AG09319 (cell line): ENCODE measurements at regions not wholly inside any gene's neighbourhood (a gene's known extent, or its start where the extent isn't known, plus 50 kb on each side); places are given as distances from the start of the nearest gene placed in this dataset.

ENCODE experiments used
- DNase-seq: peaks from one replicate; pipeline ENCODE4 v3.0.0-alpha.2; 2010; ENCODE audit warnings: low read depth; ENCODE audit errors: extremely low read depth
- TF ChIP-seq, protein P1 (sequence below): IDR thresholded peaks from 2 replicates; pipeline ENCODE4 v1.5.1; 2011; ENCODE audit warnings: low read depth, mild to moderate bottlenecking, inconsistent platforms, low read length, moderate library complexity

DNA sequence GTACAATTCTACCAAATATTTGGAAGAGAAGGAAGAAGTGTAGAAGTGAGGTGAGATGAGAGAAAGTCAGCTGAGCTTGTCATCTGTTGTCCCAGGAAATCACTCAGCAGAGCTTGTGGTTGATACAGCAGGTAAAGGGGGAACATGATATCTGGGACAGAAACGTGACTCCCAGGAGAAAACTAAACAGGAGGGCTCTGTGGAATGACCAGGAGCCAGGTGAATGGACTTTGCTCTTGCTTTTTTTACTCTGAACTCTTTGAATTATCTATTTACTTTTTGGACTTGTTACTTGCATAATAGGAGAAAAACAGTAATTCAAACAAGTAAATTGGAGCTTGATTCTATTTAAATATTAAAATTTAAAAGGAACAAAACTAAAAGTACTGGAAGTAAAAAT, 555.6 kb upstream of the FRG1 start:
- TF ChIP-seq, protein P1, sequence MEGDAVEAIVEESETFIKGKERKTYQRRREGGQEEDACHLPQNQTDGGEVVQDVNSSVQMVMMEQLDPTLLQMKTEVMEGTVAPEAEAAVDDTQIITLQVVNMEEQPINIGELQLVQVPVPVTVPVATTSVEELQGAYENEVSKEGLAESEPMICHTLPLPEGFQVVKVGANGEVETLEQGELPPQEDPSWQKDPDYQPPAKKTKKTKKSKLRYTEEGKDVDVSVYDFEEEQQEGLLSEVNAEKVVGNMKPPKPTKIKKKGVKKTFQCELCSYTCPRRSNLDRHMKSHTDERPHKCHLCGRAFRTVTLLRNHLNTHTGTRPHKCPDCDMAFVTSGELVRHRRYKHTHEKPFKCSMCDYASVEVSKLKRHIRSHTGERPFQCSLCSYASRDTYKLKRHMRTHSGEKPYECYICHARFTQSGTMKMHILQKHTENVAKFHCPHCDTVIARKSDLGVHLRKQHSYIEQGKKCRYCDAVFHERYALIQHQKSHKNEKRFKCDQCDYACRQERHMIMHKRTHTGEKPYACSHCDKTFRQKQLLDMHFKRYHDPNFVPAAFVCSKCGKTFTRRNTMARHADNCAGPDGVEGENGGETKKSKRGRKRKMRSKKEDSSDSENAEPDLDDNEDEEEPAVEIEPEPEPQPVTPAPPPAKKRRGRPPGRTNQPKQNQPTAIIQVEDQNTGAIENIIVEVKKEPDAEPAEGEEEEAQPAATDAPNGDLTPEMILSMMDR, result no peak
- no peak for DNase-seq

DNA sequence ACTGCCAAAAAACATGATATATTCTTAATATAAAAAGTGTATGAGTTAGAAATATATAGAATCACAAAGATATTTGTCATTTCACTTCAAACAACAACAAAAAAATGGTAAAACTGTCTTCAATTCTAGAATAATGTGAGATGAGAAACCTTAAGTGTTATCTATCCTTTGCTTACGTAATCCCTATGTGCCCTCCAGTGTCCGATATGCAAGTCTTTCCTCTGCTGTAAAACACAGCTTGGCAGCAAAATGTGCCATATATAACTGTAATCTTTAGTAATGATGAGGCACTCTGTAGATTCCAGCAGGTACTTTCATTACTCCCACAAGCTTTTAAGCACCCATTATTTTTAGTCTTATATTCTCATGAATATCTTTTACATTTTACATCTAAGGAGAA, 555.1 kb upstream of the FRG1 start:
- no peak for DNase-seq
- TF ChIP-seq, protein P1, result no peak

DNA sequence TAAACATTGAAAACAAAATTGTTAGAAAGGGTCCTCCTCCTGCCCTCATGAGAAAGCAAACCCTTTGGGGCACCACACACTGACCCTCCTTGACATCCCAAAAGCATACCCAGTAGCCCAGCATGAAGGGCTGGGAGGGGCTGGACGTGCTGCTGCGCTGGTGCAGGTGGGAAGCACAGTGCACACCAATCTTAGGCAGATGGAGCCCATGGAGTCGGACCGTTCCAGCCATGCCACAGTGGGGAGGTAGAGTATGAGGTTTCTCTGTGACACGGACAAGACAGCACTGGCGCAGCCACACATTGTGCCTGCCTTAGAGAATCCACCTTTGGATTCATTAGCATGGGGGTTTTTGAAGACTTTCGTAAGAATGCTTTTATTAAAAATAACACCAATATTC, 544.2 kb upstream of the FRG1 start:
- DNase-seq, result no peak
- TF ChIP-seq, protein P1, result no peak

DNA sequence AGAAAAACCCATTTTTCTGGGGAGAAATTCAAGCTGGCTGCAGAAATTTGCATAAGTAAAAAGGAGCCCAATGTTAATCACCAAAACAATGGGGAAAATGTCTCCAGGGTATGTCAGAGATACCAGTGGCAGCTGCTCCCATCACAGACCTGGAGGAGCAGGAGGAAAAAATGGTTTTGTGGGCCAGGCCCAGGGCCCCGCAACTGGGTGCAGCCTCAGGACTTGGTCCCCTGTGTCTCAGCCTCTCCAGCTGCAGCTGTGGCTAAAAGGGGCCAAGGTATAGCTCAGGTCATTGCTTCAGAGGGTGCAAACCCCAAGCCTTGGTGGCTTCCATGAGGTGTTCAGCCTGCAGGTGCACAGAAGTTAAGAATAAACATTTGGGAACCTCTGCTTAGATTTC, 536.4 kb upstream of the FRG1 start:
- TF ChIP-seq, protein P1, result no peak
- no peak for DNase-seq

DNA sequence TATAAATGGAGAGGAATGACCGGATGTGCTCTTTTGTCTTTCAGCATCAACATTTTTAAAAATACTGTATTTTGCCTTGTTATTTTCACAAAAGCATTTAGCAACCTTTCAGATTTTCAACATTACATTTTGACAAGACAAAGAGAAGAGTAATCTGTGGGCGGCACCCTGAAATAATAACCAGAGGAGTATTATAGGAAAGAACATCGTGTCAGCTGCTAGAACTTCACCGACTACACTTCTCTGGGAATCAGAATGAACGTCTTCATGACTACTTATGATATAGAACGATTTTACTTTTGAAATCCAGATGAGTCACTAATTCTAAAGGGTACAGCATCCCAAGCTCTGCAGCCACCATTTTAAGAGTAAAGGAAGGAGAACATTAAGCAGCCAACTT, 531.5 kb upstream of the FRG1 start:
- TF ChIP-seq, protein P1, result no peak
- DNase-seq, result no peak

DNA sequence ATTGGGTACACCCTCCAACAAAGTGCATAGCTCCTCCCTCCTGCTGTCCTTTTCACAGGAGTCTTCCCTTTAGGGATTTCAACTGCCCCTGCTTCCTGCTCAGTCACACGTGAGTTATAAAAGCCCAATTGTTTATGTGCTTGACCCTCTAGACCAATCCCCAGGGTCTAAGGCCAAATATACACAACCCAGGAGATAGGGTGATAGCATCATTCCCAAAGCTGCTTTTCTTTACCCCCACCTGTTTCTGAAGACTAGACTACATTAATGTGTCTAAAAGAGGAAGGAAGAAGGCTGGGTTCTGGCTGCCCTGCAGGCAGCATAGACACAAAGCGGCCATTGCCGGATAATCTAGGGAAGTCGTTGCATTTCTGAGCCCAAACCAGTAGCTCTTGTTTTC, 526.7 kb upstream of the FRG1 start:
- DNase-seq, result no peak
- TF ChIP-seq, protein P1, result no peak

DNA sequence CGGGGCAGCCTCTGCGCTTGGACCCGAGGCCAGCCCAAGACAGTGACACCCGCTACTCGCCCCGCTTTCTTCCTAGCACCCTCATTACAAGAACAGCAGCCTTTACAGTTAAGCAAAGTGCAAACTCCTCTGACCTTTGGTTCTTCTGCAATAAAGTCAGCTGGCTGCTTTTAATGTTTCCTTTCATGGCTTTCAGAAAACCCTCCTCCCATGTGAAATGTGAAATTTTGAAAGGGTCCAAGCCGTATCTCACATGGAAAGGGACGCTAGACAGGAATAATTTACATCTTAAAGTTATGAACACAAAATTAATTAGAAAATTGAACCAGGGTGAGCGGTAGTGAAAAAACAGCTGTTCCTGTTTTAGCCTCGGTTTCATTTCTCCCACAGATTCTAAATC, 520.1 kb upstream of the FRG1 start:
- no peak for DNase-seq
- TF ChIP-seq, protein P1, result no peak
